Neural progenitor cell (in vitro differentiated cells): ENCODE measurements at regions not wholly inside any gene's neighbourhood (a gene's known extent, or its start where the extent isn't known, plus 50 kb on each side); places are given as distances from the start of the nearest gene placed in this dataset.

ENCODE experiments used
- DNase-seq: peaks from one replicate; pipeline ENCODE4 v3.0.0-alpha.2; 2016; ENCODE audit warnings: low spot score
- H2AFZ ChIP-seq: fragments of 200-600 bp; sonication (generic); replicated peaks from 2 replicates; pipeline ENCODE4 v1.6.1; 2016; ENCODE audit warnings: antibody characterized with exemption
- H3F3A ChIP-seq: fragments of 200-600 bp; sonication (generic); 2 replicates; pipeline ENCODE4 v1.6.1; 2016; ENCODE audit warnings: antibody characterized with exemption, low read depth
- H3K27ac ChIP-seq: fragments of 200-600 bp; sonication (generic); 2 replicates; pipeline ENCODE4 v1.5.1; 2016; ENCODE audit warnings: mild to moderate bottlenecking
- H3K27me3 ChIP-seq: fragments of 200-600 bp; sonication (generic); 2 replicates; pipeline ENCODE4 v1.6.1; 2016; ENCODE audit warnings: mild to moderate bottlenecking, moderate library complexity
- H3K36me3 ChIP-seq: fragments of 200-600 bp; sonication (generic); 2 replicates; pipeline ENCODE4 v1.5.1; 2016
- H3K4me1 ChIP-seq: fragments of 200-600 bp; sonication (generic); 2 replicates; pipeline ENCODE4 v1.6.1; 2016; ENCODE audit warnings: mixed run types
- H3K4me2 ChIP-seq: fragments of 200-600 bp; sonication (generic); 2 replicates; pipeline ENCODE4 v1.6.1; 2016
- H3K4me3 ChIP-seq: fragments of 200-600 bp; sonication (generic); 2 replicates; pipeline ENCODE4 v1.5.1; 2016
- H3K79me2 ChIP-seq: fragments of 200-600 bp; sonication (generic); 2 replicates; pipeline ENCODE4 v1.6.1; 2016; ENCODE audit warnings: low read depth
- H3K9ac ChIP-seq: fragments of 200-600 bp; sonication (generic); 2 replicates; pipeline ENCODE4 v1.6.1; 2016
- H3K9me3 ChIP-seq: fragments of 200-600 bp; sonication (generic); 2 replicates; pipeline ENCODE4 v1.5.1; 2016; ENCODE audit warnings: low read depth
- H4K20me1 ChIP-seq: fragments of 200-600 bp; sonication (generic); 2 replicates; pipeline ENCODE4 v1.6.1; 2016; ENCODE audit warnings: low read depth
- H3K27ac Mint-ChIP-seq: 3 replicates; pipeline ENCODE4 v1.8.0; 2021; ENCODE audit warnings: mixed read lengths
- H3K27me3 Mint-ChIP-seq: 2 replicates; pipeline ENCODE4 v1.8.0; 2022; ENCODE audit warnings: low read depth, mild to moderate bottlenecking, inconsistent platforms, moderate library complexity, mixed read lengths; ENCODE audit not compliant: insufficient read depth
- H3K36me3 Mint-ChIP-seq: 3 replicates; pipeline ENCODE4 v1.8.0; 2021; ENCODE audit warnings: mixed read lengths
- H3K4me1 Mint-ChIP-seq: 3 replicates; pipeline ENCODE4 v1.8.0; 2021; ENCODE audit warnings: mixed read lengths
- H3K4me3 Mint-ChIP-seq: 3 replicates; pipeline ENCODE4 v1.8.0; 2021; ENCODE audit warnings: mild to moderate bottlenecking, moderate library complexity, mixed read lengths
- H3K9me3 Mint-ChIP-seq: 3 replicates; pipeline ENCODE4 v1.8.0; 2020; ENCODE audit warnings: mixed read lengths
- CTCF ChIP-seq: fragments of 200-600 bp; sonication (generic); IDR thresholded peaks from 2 replicates; pipeline ENCODE4 v1.5.1; 2017; ENCODE audit warnings: antibody characterized with exemption, mild to moderate bottlenecking
- EZH2 ChIP-seq: fragments of 200-600 bp; sonication (generic); IDR thresholded peaks from 2 replicates; pipeline ENCODE4 v1.6.1; 2017; ENCODE audit warnings: antibody characterized with exemption, mild to moderate bottlenecking, moderate library complexity
- EZH2phosphoT487 ChIP-seq: fragments of 200-600 bp; sonication (generic); IDR thresholded peaks from 2 replicates; pipeline ENCODE4 v1.6.1; 2017; ENCODE audit warnings: antibody characterized with exemption

- H2AFZ ChIP-seq = no peak overlapping the region
- no peak overlapping the region for H3K27ac ChIP-seq
- H3K27ac Mint-ChIP-seq = no peak overlapping the region
- DNase-seq = no peak
- TF ChIP-seq CTCF (no peak), EZH2 (no peak), EZH2phosphoT487 (no peak)
- H3F3A ChIP-seq = no peaks in the 10 kb centered on the region
- no peak overlapping the region for H3K4me3 Mint-ChIP-seq
- H3K4me1 Mint-ChIP-seq = no peaks in the 10 kb centered on the region
- H3K27me3 Mint-ChIP-seq = peaks cover under 1% of the 10 kb centered on the region
- no peaks in the 10 kb centered on the region for H3K36me3 ChIP-seq
- H3K9me3 Mint-ChIP-seq = peaks cover 3% of the 10 kb centered on the region
- no peaks in the 10 kb centered on the region for H3K79me2 ChIP-seq
- H3K36me3 Mint-ChIP-seq = no peaks in the 10 kb centered on the region
- H3K4me1 ChIP-seq = no peaks in the 10 kb centered on the region
- no peaks in the 10 kb centered on the region for H4K20me1 ChIP-seq
- H3K4me3 ChIP-seq = no peak overlapping the region
- no peaks in the 10 kb centered on the region for H3K9me3 ChIP-seq
- no peak overlapping the region for H3K9ac ChIP-seq
- H3K27me3 ChIP-seq = no peaks in the 10 kb centered on the region
- H3K4me2 ChIP-seq = no peak overlapping the region
Measured at GRCh38 chr12:58554522-58555157, 365.7 kb downstream of the LRIG3 start.

- Histone ChIP-seq H3K4me1 (no peaks in the 10 kb centered on the region), H3K4me3 (no peak overlapping the region), H4K20me1 (no peaks in the 10 kb centered on the region), H3K79me2 (no peaks in the 10 kb centered on the region), H3K27ac (no peak overlapping the region), H2AFZ (no peak overlapping the region), H3K27me3 (no peaks in the 10 kb centered on the region), H3K9ac (no peak overlapping the region), H3K36me3 (no peaks in the 10 kb centered on the region), H3F3A (no peaks in the 10 kb centered on the region), H3K4me2 (no peak overlapping the region), H3K9me3 (no peaks in the 10 kb centered on the region)
- TF ChIP-seq EZH2phosphoT487 = no peak
- TF ChIP-seq CTCF = no peak
- no peak for TF ChIP-seq EZH2
- no peak for DNase-seq
- peaks cover 3% of the 10 kb centered on the region for H3K9me3 Mint-ChIP-seq
- no peak overlapping the region for H3K27ac Mint-ChIP-seq
- peaks cover 3% of the 10 kb centered on the region for H3K27me3 Mint-ChIP-seq
- no peaks in the 10 kb centered on the region for H3K4me1 Mint-ChIP-seq
- no peaks in the 10 kb centered on the region for H3K36me3 Mint-ChIP-seq
- no peak overlapping the region for H3K4me3 Mint-ChIP-seq
Measured at GRCh38 chr12:58557171-58557570, 363.1 kb downstream of the LRIG3 start.

GRCh38 chr12:58557661-58558060 is 362.6 kb downstream of the LRIG3 start:
- no peak for DNase-seq
- Histone ChIP-seq H3K4me3 (no peak overlapping the region), H3K4me2 (no peak overlapping the region), H3K9ac (no peak overlapping the region), H3K4me1 (no peaks in the 10 kb centered on the region), H3K27ac (no peak overlapping the region), H4K20me1 (no peaks in the 10 kb centered on the region), H3K27me3 (no peaks in the 10 kb centered on the region), H3K9me3 (no peaks in the 10 kb centered on the region), H2AFZ (no peak overlapping the region), H3K36me3 (no peaks in the 10 kb centered on the region), H3K79me2 (no peaks in the 10 kb centered on the region), H3F3A (no peaks in the 10 kb centered on the region)
- Mint-ChIP-seq H3K27me3 (peaks cover 3% of the 10 kb centered on the region), H3K4me3 (no peak overlapping the region), H3K9me3 (peaks cover 3% of the 10 kb centered on the region), H3K4me1 (no peaks in the 10 kb centered on the region), H3K36me3 (no peaks in the 10 kb centered on the region), H3K27ac (no peak overlapping the region)
- TF ChIP-seq CTCF = no peak
- TF ChIP-seq EZH2 = no peak
- TF ChIP-seq EZH2phosphoT487 = no peak
